Activated naive CD4-positive, alpha-beta T cell treated with anti-CD3 and anti-CD28 coated beads, Interleukin-2, amount 50 U/mL, for 24 hours (primary cell): ENCODE measurements at regions not wholly inside any gene's neighbourhood (a gene's known extent, or its start where the extent isn't known, plus 50 kb on each side); places are given as distances from the start of the nearest gene placed in this dataset.

Source experiments
- H3K27ac Mint-ChIP-seq: one replicate; pipeline ENCODE4 v1.8.0; 2021; ENCODE audit warnings: mild to moderate bottlenecking, mixed read lengths
- H3K27me3 Mint-ChIP-seq: one replicate; pipeline ENCODE4 v1.8.0; 2021; ENCODE audit warnings: mixed read lengths
- H3K36me3 Mint-ChIP-seq: one replicate; pipeline ENCODE4 v1.8.0; 2021; ENCODE audit warnings: mixed read lengths
- H3K4me1 Mint-ChIP-seq: one replicate; pipeline ENCODE4 v1.8.0; 2021; ENCODE audit warnings: mixed read lengths
- H3K4me3 Mint-ChIP-seq: one replicate; pipeline ENCODE4 v1.8.0; 2021; ENCODE audit warnings: mild to moderate bottlenecking, mixed read lengths
- H3K9me3 Mint-ChIP-seq: one replicate; pipeline ENCODE4 v1.8.0; 2021; ENCODE audit warnings: mixed read lengths

- Mint-ChIP-seq H3K27me3 (no peaks in the 10 kb centered on the region), H3K27ac (no peak overlapping the region), H3K4me3 (no peak overlapping the region), H3K9me3 (no peaks in the 10 kb centered on the region), H3K36me3 (no peaks in the 10 kb centered on the region), H3K4me1 (no peaks in the 10 kb centered on the region)
Observed at GRCh38 chr21:24903994-24904635, 703.2 kb downstream of the MRPL39 start.

GRCh38 chr21:24899138-24899537 is 708.1 kb downstream of the MRPL39 start:
- no peaks in the 10 kb centered on the region for H3K9me3 Mint-ChIP-seq
- H3K36me3 Mint-ChIP-seq, result no peaks in the 10 kb centered on the region
- no peaks in the 10 kb centered on the region for H3K27me3 Mint-ChIP-seq
- H3K4me3 Mint-ChIP-seq, result no peak overlapping the region
- H3K27ac Mint-ChIP-seq, result no peak overlapping the region
- no peaks in the 10 kb centered on the region for H3K4me1 Mint-ChIP-seq

GRCh38 chr21:24897883-24898282 is 709.4 kb downstream of the MRPL39 start:
- no peak overlapping the region for H3K27ac Mint-ChIP-seq

GRCh38 chr21:24896735-24897124 is 710.6 kb downstream of the MRPL39 start:
- no peak overlapping the region for H3K27ac Mint-ChIP-seq

More at GRCh38 chr21:24897883-24898282, 709.4 kb downstream of the MRPL39 start:
- Mint-ChIP-seq H3K4me1 (no peaks in the 10 kb centered on the region), H3K36me3 (no peaks in the 10 kb centered on the region), H3K4me3 (no peak overlapping the region), H3K9me3 (no peaks in the 10 kb centered on the region), H3K27me3 (no peaks in the 10 kb centered on the region)

GRCh38 chr21:24895885-24896734 is 711.2 kb downstream of the MRPL39 start:
- no peaks in the 10 kb centered on the region for H3K27me3 Mint-ChIP-seq
- no peaks in the 10 kb centered on the region for H3K4me1 Mint-ChIP-seq
- H3K27ac Mint-ChIP-seq, result no peak overlapping the region
- H3K9me3 Mint-ChIP-seq, result peaks cover 5% of the 10 kb centered on the region
- no peaks in the 10 kb centered on the region for H3K36me3 Mint-ChIP-seq
- H3K4me3 Mint-ChIP-seq, result no peak overlapping the region

More at GRCh38 chr21:24896735-24897124, 710.6 kb downstream of the MRPL39 start:
- Mint-ChIP-seq H3K9me3 (peaks cover 5% of the 10 kb centered on the region), H3K36me3 (no peaks in the 10 kb centered on the region), H3K27me3 (no peaks in the 10 kb centered on the region), H3K4me3 (no peak overlapping the region), H3K4me1 (no peaks in the 10 kb centered on the region)

- Mint-ChIP-seq H3K4me3 (no peak overlapping the region), H3K36me3 (no peaks in the 10 kb centered on the region), H3K27me3 (no peaks in the 10 kb centered on the region), H3K9me3 (peaks cover 5% of the 10 kb centered on the region), H3K27ac (no peak overlapping the region), H3K4me1 (no peaks in the 10 kb centered on the region)
Observed at GRCh38 chr21:24894324-24894723, 713.0 kb downstream of the MRPL39 start.

- no peaks in the 10 kb centered on the region for H3K27me3 Mint-ChIP-seq
- H3K36me3 Mint-ChIP-seq, result no peaks in the 10 kb centered on the region
- H3K9me3 Mint-ChIP-seq, result peaks cover 5% of the 10 kb centered on the region
- H3K4me3 Mint-ChIP-seq, result no peak overlapping the region
- no peak overlapping the region for H3K27ac Mint-ChIP-seq
- H3K4me1 Mint-ChIP-seq, result no peaks in the 10 kb centered on the region
Observed at GRCh38 chr21:24890021-24890420, 717.3 kb downstream of the MRPL39 start.

GRCh38 chr21:24881506-24881905 is 725.8 kb downstream of the MRPL39 start:
- H3K9me3 Mint-ChIP-seq, result peaks cover 5% of the 10 kb centered on the region
- no peak overlapping the region for H3K4me3 Mint-ChIP-seq
- no peaks in the 10 kb centered on the region for H3K36me3 Mint-ChIP-seq
- H3K27me3 Mint-ChIP-seq, result no peaks in the 10 kb centered on the region
- no peaks in the 10 kb centered on the region for H3K4me1 Mint-ChIP-seq
- no peak overlapping the region for H3K27ac Mint-ChIP-seq

GRCh38 chr21:24870633-24871032 is 736.6 kb downstream of the MRPL39 start:
- Mint-ChIP-seq H3K4me1 (no peaks in the 10 kb centered on the region), H3K27ac (no peak overlapping the region), H3K27me3 (no peaks in the 10 kb centered on the region), H3K36me3 (no peaks in the 10 kb centered on the region), H3K9me3 (peaks cover 15% of the 10 kb centered on the region), H3K4me3 (no peak overlapping the region)

- Mint-ChIP-seq H3K27me3 (no peaks in the 10 kb centered on the region), H3K9me3 (peaks cover 15% of the 10 kb centered on the region), H3K4me1 (no peaks in the 10 kb centered on the region), H3K4me3 (no peak overlapping the region), H3K36me3 (no peaks in the 10 kb centered on the region), H3K27ac (no peak overlapping the region)
Observed at GRCh38 chr21:24869862-24870261, 737.4 kb downstream of the MRPL39 start.

- no peak overlapping the region for H3K4me3 Mint-ChIP-seq
- peaks cover 11% of the 10 kb centered on the region for H3K9me3 Mint-ChIP-seq
- H3K27ac Mint-ChIP-seq, result no peak overlapping the region
- no peaks in the 10 kb centered on the region for H3K27me3 Mint-ChIP-seq
- no peaks in the 10 kb centered on the region for H3K4me1 Mint-ChIP-seq
- no peaks in the 10 kb centered on the region for H3K36me3 Mint-ChIP-seq
Observed at GRCh38 chr21:24868117-24868516, 739.2 kb downstream of the MRPL39 start.

GRCh38 chr21:24861471-24861870 is 745.8 kb downstream of the MRPL39 start:
- Mint-ChIP-seq H3K27me3 (no peaks in the 10 kb centered on the region), H3K4me3 (no peak overlapping the region), H3K36me3 (no peaks in the 10 kb centered on the region), H3K4me1 (no peaks in the 10 kb centered on the region), H3K27ac (no peak overlapping the region), H3K9me3 (no peaks in the 10 kb centered on the region)

- Mint-ChIP-seq H3K36me3 (no peaks in the 10 kb centered on the region), H3K27ac (no peak overlapping the region)
Observed at GRCh38 chr21:24856326-24856725, 751.0 kb downstream of the MRPL39 start.

GRCh38 chr21:24852610-24853195 is 754.6 kb downstream of the MRPL39 start:
- Mint-ChIP-seq H3K27me3 (no peaks in the 10 kb centered on the region), H3K4me3 (no peak overlapping the region), H3K36me3 (no peaks in the 10 kb centered on the region), H3K4me1 (no peaks in the 10 kb centered on the region), H3K27ac (no peak overlapping the region), H3K9me3 (no peaks in the 10 kb centered on the region)

More at GRCh38 chr21:24856326-24856725, 751.0 kb downstream of the MRPL39 start:
- Mint-ChIP-seq H3K9me3 (no peaks in the 10 kb centered on the region), H3K4me3 (no peak overlapping the region), H3K27me3 (no peaks in the 10 kb centered on the region), H3K4me1 (no peaks in the 10 kb centered on the region)

GRCh38 chr21:24850121-24850520 is 757.2 kb downstream of the MRPL39 start:
- H3K36me3 Mint-ChIP-seq, result no peaks in the 10 kb centered on the region
- H3K27ac Mint-ChIP-seq, result no peak overlapping the region
- H3K4me1 Mint-ChIP-seq, result no peaks in the 10 kb centered on the region
- H3K4me3 Mint-ChIP-seq, result no peak overlapping the region
- no peaks in the 10 kb centered on the region for H3K9me3 Mint-ChIP-seq
- no peaks in the 10 kb centered on the region for H3K27me3 Mint-ChIP-seq

- no peaks in the 10 kb centered on the region for H3K4me1 Mint-ChIP-seq
Observed at GRCh38 chr21:24844671-24845070, 762.6 kb downstream of the MRPL39 start.

More at GRCh38 chr21:24844671-24845070, 762.6 kb downstream of the MRPL39 start:
- Mint-ChIP-seq H3K27me3 (no peaks in the 10 kb centered on the region), H3K9me3 (no peaks in the 10 kb centered on the region), H3K36me3 (no peaks in the 10 kb centered on the region), H3K4me3 (no peak overlapping the region), H3K27ac (no peak overlapping the region)
